IMR-90 (cell line): ENCODE measurements at regions not wholly inside any gene's neighbourhood (a gene's known extent, or its start where the extent isn't known, plus 50 kb on each side); places are given as distances from the start of the nearest gene placed in this dataset.

Experiments
- ATAC-seq: fragments of 200-7000 bp; cut with Tn5 transposase; 2 replicates; pipeline ENCODE4 v1.9.1; 2020; ENCODE audit warnings: low read depth, mild to moderate bottlenecking, moderate library complexity
- BruUV-seq: library from RNA; stranded (reverse); fragments of 400-500 nt; replicated peaks from 2 replicates; lab custom pipeline; 2021; lab: Mats Ljungman, UMichigan
- CTCF ChIA-PET: fragments of 300-600 bp; formaldehyde crosslinking; extraction: SDS; loops from one replicate; lab custom pipeline; 2021; ENCODE audit warnings: antibody characterized with exemption; lab: Yijun Ruan, JAX
- POLR2A ChIA-PET: fragments of 300-600 bp; sonication (Branson Sonifier 250); formaldehyde crosslinking; loops from one replicate; lab custom pipeline; 2022; ENCODE audit warnings: antibody characterized with exemption; ENCODE audit not compliant: unreplicated experiment; lab: Charles Lee
- DNase-seq: peaks from one replicate; pipeline ENCODE4 v3.0.0; 2013
- H2AFZ ChIP-seq: replicated peaks from 2 replicates; pipeline ENCODE3; 2013; ENCODE audit warnings: low read length, mild to moderate bottlenecking; ENCODE audit not compliant: poor library complexity
- H2AK5ac ChIP-seq: 2 replicates; pipeline ENCODE4 v1.6.1; 2013; ENCODE audit warnings: low read depth, low read length, inconsistent platforms
- H2AK9ac ChIP-seq: replicated peaks from 2 replicates; pipeline ENCODE3; 2013; ENCODE audit warnings: mild to moderate bottlenecking, low read depth, low read length, moderate library complexity; ENCODE audit not compliant: poor library complexity
- H2BK120ac ChIP-seq: 2 replicates; pipeline ENCODE4 v1.6.1; 2013; ENCODE audit warnings: low read depth, low read length, inconsistent platforms
- H2BK15ac ChIP-seq: 3 replicates; pipeline ENCODE4 v1.6.1; 2013; ENCODE audit warnings: low read depth, low read length, inconsistent platforms
- H2BK20ac ChIP-seq: 2 replicates; pipeline ENCODE4 v1.6.1; 2013; ENCODE audit warnings: low read depth, mild to moderate bottlenecking, inconsistent platforms, low read length, moderate library complexity
- H2BK5ac ChIP-seq: 2 replicates; pipeline ENCODE4 v1.6.1; 2013; ENCODE audit warnings: mild to moderate bottlenecking, low read depth, low read length, inconsistent platforms; ENCODE audit not compliant: poor library complexity, severe bottlenecking
- H3K14ac ChIP-seq: replicated peaks from 2 replicates; pipeline ENCODE4 v1.6.1; 2013; ENCODE audit warnings: low read depth, low read length, inconsistent platforms
- H3K18ac ChIP-seq: 2 replicates; pipeline ENCODE4 v1.6.1; 2013; ENCODE audit warnings: low read depth, low read length, control low read depth
- H3K23ac ChIP-seq: 2 replicates; pipeline ENCODE4 v1.6.1; 2013; ENCODE audit warnings: low read depth, low read length, inconsistent platforms
- H3K27ac ChIP-seq: 2 replicates; pipeline ENCODE4 v1.5.1; 2013; ENCODE audit warnings: mild to moderate bottlenecking, control low read depth, low read length; ENCODE audit not compliant: insufficient read depth
- H3K27me3 ChIP-seq: 2 replicates; pipeline ENCODE4 v1.6.1; 2013; ENCODE audit warnings: low read length; ENCODE audit not compliant: control insufficient read depth, insufficient read depth
- H3K36me3 ChIP-seq: 2 replicates; pipeline ENCODE4 v1.6.1; 2013; ENCODE audit warnings: low read length, mixed read lengths; ENCODE audit not compliant: control insufficient read depth, insufficient read depth
- H3K4ac ChIP-seq: 2 replicates; pipeline ENCODE4 v1.6.1; 2013; ENCODE audit warnings: low read depth, low read length, inconsistent platforms
- H3K4me1 ChIP-seq: 2 replicates; pipeline ENCODE4 v1.6.1; 2013; ENCODE audit warnings: low read length, mixed read lengths; ENCODE audit not compliant: control insufficient read depth, insufficient read depth
- H3K4me2 ChIP-seq: 2 replicates; pipeline ENCODE4 v1.6.1; 2013; ENCODE audit warnings: low read depth, mild to moderate bottlenecking, control low read depth, low read length, moderate library complexity
- H3K4me3 ChIP-seq: 2 replicates; pipeline ENCODE4 v1.5.1; 2013; ENCODE audit warnings: low read depth, mild to moderate bottlenecking, control low read depth, low read length, moderate library complexity; ENCODE audit not compliant: insufficient read depth
- H3K56ac ChIP-seq: 2 replicates; pipeline ENCODE4 v1.6.1; 2013; ENCODE audit warnings: low read length, inconsistent platforms; ENCODE audit not compliant: insufficient read depth; ENCODE audit errors: extremely low read depth
- H3K79me1 ChIP-seq, 2 experiments: 2 replicates each; pipeline ENCODE4 v1.6.1; 2013; ENCODE audit warnings: low read length in 2 of 2, inconsistent platforms in 1 of 2, low read depth in 1 of 2
- H3K9ac ChIP-seq: 2 replicates; pipeline ENCODE4 v1.6.1; 2013; ENCODE audit warnings: low read depth, low read length, control low read depth
- H3K9me1 ChIP-seq: 2 replicates; pipeline ENCODE4 v1.6.1; 2013; ENCODE audit warnings: low read length, inconsistent platforms; ENCODE audit not compliant: insufficient read depth
- H3K9me3 ChIP-seq: 2 replicates; pipeline ENCODE4 v1.6.1; 2013; ENCODE audit warnings: low read length; ENCODE audit not compliant: control insufficient read depth, insufficient read depth
- H4K20me1 ChIP-seq: 2 replicates; pipeline ENCODE4 v1.6.1; 2013; ENCODE audit warnings: low read length, inconsistent platforms; ENCODE audit not compliant: insufficient read depth
- H4K5ac ChIP-seq: 2 replicates; pipeline ENCODE4 v1.6.1; 2013; ENCODE audit warnings: mild to moderate bottlenecking, low read depth, low read length, control low read depth
- H4K8ac ChIP-seq, 2 experiments: 2 replicates each; pipeline ENCODE4 v1.6.1; 2013; ENCODE audit warnings: low read depth in 2 of 2, low read length in 2 of 2, control low read depth in 1 of 2, inconsistent platforms in 1 of 2
- H4K91ac ChIP-seq: 2 replicates; pipeline ENCODE4 v1.6.1; 2013; ENCODE audit warnings: low read depth, low read length, inconsistent platforms; ENCODE audit not compliant: insufficient read depth
- MXI1 ChIP-seq: IDR thresholded peaks from 2 replicates; pipeline ENCODE4 v1.6.1; 2012; ENCODE audit warnings: low read depth, mild to moderate bottlenecking, low read length, moderate library complexity, borderline replicate concordance
- RCOR1 ChIP-seq: IDR thresholded peaks from 2 replicates; pipeline ENCODE4 v1.6.1; 2012; ENCODE audit warnings: mild to moderate bottlenecking, low read length, improper control_type of control experiment; ENCODE audit not compliant: insufficient replicate concordance
- RFX5 ChIP-seq: IDR thresholded peaks from 2 replicates; pipeline ENCODE4 v1.8.0; 2012; ENCODE audit warnings: low read depth, mild to moderate bottlenecking, low read length, moderate library complexity
- WGBS, 2 experiments: methylation state at CpG; one replicate each; pipeline versions ENCODE4 v1.1.5 to v1.1.7; 2013; ENCODE audit warnings: missing lambda C conversion rate in 2 of 2; ENCODE audit not compliant: insufficient read length in 1 of 2; ENCODE audit errors: extremely low coverage in 2 of 2; 5-methylcytosine and 5-hydroxymethylcytosine counted together
- dilution Hi-C: fragments of 300-500 bp; cut with HindIII; formaldehyde crosslinking; loops from one replicate; pipeline ENCODE4 v1.14.3; 2018; ENCODE audit warnings: low sequenced_read_pairs; ENCODE audit not compliant: unreplicated experiment
- in situ Hi-C: fragments of 300-500 bp; cut with MboI; formaldehyde crosslinking; loops from 3 replicates; pipeline ENCODE4 v1.14.3; 2019; ENCODE audit warnings: low sequenced_read_pairs, inconsistent platforms, mixed read lengths
- intact Hi-C: fragments of 100-400 bp; cut with micrococcal nuclease; formaldehyde crosslinking; loops from 2 replicates; pipeline ENCODE4 v1.10.0; 2022
- TF ChIP-seq, protein P1 (sequence below): fragments of 150-350 bp; IDR thresholded peaks from 2 replicates; pipeline ENCODE4 v1.6.1; 2016; ENCODE audit warnings: low read depth, mild to moderate bottlenecking, low read length, moderate library complexity, borderline replicate concordance

DNA sequence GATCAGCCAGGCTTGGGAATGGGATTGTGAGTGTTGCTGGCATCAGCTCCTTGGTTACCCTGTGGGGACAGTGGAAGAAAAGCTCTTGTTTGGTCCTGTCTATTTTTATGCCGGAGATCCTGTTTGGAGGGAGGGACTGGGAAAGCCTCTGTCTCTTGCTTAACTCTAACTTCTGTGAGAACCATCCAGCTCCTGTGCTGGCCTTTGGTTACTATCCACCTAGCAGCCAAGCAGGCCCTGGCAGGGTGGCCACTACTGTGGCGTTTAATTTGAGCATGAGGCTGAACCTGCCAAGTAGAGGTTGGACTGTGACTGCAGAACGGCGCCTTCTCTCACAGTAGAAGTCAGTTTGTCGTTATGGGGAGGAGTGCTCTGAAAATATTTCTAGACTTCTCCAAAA lies 193.3 kb downstream of the UTRN start:
- H3K79me1 ChIP-seq: no peaks in the 10 kb centered on the region
- no peak overlapping the region for H2AK9ac ChIP-seq
- H2AK5ac ChIP-seq: no peak overlapping the region
- no peak overlapping the region for H2AFZ ChIP-seq
- ChIA-PET POLR2A (no interaction called here), CTCF (no interaction called here)
- H3K36me3 ChIP-seq: peaks cover 8% of the 10 kb centered on the region
- no peak overlapping the region for H4K8ac ChIP-seq
- no peak overlapping the region for H2BK120ac ChIP-seq
- H2BK20ac ChIP-seq: no peak overlapping the region
- TF ChIP-seq, protein P1, sequence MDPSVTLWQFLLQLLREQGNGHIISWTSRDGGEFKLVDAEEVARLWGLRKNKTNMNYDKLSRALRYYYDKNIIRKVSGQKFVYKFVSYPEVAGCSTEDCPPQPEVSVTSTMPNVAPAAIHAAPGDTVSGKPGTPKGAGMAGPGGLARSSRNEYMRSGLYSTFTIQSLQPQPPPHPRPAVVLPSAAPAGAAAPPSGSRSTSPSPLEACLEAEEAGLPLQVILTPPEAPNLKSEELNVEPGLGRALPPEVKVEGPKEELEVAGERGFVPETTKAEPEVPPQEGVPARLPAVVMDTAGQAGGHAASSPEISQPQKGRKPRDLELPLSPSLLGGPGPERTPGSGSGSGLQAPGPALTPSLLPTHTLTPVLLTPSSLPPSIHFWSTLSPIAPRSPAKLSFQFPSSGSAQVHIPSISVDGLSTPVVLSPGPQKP: no peak
- TF ChIP-seq MXI1 (no peak), RFX5 (no peak), RCOR1 (no peak)
- no peak overlapping the region for H3K18ac ChIP-seq
- no peak for ATAC-seq
- H4K91ac ChIP-seq: no peak overlapping the region
- no peak overlapping the region for H3K4me3 ChIP-seq
- no peak overlapping the region for H2BK5ac ChIP-seq
- H3K4me2 ChIP-seq: no peak overlapping the region
- H3K4me1 ChIP-seq: no peaks in the 10 kb centered on the region
- H3K23ac ChIP-seq: no peak overlapping the region
- no peak overlapping the region for H2BK15ac ChIP-seq
- no peak overlapping the region for H3K4ac ChIP-seq
- H3K14ac ChIP-seq: no peak overlapping the region
- no peaks in the 10 kb centered on the region for H4K20me1 ChIP-seq
- no peak for DNase-seq
- WGBS, 2 experiments: no CpG with 5 or more reads among the region's 5 CpGs
- intact Hi-C loops: no loop called here
- in situ Hi-C loops: no loop called here
- dilution Hi-C loops: no loop called here
- no TSS peak for BruUV-seq
- no peaks in the 10 kb centered on the region for H3K9me3 ChIP-seq
- no peak overlapping the region for H3K9ac ChIP-seq
- 0 out of 2 replicates have a peak, but pooled peaks cover 2% of the 10 kb centered on the region for H3K9me1 ChIP-seq
- H3K27me3 ChIP-seq: no peaks in the 10 kb centered on the region
- H3K27ac ChIP-seq: no peak overlapping the region
- no peak overlapping the region for H3K56ac ChIP-seq
- H4K5ac ChIP-seq: no peak overlapping the region
